GM21390 (cell line): ENCODE measurements at regions not wholly inside any gene's neighbourhood (a gene's known extent, or its start where the extent isn't known, plus 50 kb on each side); places are given as distances from the start of the nearest gene placed in this dataset.

Source experiments
- ATAC-seq: cut with Tn5 transposase; IDR thresholded peaks from one replicate; pipeline ENCODE4 v1.9.1; 2021; ENCODE audit not compliant: unreplicated experiment

DNA sequence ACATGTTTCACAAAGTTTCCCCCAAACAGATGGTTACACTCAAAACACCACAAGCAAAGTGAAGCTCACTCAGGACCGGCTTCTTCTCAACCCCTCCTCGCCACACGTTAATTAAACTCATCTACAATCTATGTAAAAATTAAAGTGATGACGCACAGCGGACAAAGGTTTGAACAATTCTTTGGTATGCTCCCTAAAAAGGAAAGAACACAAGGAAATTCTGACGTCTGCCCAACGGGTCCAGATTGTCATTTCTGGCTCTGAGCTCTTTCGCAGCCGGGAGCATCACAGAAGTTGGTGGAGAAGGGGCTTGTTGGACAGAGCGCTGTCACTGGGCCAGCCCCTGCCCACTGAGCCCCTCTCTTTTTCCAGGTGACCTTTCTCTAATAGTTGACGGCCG lies 173.7 kb upstream of the CHRNA7 start:
- no peak for ATAC-seq

GRCh38 chr15:31857194-31857593 lies 173.1 kb upstream of the CHRNA7 start:
- no peak for ATAC-seq

DNA sequence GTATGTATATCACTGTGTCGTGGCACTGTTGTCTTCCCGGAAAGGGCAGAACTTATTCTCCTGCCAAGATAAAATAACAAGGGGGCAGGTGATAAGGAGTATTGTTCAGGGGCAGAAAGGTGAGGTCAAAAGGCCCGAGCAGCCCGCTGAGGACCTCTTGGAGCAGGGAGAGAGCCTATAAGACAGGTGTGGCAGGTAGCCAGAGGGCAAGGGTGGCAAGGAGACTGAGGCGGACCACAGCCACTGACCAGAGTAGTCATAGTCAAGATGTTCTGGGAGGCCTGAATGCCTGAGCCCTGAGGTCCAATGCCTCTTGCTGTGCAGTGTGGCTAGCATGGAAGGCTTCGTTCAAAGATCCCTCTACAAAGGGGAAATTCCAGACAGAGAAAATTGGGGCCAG lies 172.3 kb upstream of the CHRNA7 start:
- ATAC-seq: no peak

DNA sequence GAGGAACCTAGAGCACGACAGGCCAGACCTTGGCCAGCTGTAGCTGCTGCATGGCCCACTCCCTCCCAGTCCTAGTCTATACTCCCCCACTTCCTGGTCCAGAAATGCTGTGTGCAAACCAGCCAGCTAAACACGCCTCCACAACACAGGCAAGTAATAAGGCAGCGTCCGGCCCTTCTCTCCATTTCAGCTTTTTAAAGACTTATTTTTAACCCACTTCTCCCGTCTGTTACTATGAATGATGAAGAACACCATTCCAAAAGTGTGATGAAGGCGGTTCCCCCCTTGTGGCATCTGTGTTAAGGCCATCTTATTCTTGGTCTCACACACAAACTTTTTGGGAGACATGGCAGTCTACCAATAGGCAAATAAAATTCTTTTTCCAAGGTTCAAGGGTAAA lies 164.1 kb upstream of the CHRNA7 start:
- ATAC-seq: no peak

GRCh38 chr15:31867536-31868442 lies 162.5 kb upstream of the CHRNA7 start:
- ATAC-seq: no peak

DNA sequence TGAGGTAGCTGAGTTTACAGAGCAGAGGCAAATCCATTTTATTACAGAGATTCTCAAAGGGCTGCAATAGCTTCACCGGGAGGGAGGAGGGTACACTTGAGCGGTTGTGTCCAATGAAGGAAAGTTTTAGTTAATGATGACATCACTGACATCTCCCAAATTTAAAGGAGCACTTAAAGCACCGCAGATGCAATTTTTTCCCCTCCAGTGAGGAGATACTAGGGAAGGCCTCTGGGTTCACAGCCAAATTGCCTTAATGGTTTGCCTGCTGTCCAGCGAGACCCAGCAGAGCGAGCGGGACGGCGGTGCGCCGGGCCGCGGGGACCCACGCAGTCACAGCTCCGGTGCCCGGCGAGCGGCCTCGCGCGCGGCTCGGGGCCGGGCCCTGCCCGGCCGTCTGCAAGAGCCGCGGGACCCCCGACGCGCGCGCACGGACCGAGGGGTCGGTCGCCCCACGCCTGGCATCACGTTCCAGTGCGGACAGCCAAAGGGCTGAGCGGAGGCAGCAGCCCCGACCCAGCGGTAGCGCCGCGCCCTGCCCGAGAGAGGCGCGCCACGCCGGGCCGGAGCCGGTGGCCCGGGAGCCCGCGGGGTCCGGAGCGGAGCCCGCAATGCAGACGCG lies 160.5 kb upstream of the CHRNA7 start:
- peak; percentile 6 for ATAC-seq

DNA sequence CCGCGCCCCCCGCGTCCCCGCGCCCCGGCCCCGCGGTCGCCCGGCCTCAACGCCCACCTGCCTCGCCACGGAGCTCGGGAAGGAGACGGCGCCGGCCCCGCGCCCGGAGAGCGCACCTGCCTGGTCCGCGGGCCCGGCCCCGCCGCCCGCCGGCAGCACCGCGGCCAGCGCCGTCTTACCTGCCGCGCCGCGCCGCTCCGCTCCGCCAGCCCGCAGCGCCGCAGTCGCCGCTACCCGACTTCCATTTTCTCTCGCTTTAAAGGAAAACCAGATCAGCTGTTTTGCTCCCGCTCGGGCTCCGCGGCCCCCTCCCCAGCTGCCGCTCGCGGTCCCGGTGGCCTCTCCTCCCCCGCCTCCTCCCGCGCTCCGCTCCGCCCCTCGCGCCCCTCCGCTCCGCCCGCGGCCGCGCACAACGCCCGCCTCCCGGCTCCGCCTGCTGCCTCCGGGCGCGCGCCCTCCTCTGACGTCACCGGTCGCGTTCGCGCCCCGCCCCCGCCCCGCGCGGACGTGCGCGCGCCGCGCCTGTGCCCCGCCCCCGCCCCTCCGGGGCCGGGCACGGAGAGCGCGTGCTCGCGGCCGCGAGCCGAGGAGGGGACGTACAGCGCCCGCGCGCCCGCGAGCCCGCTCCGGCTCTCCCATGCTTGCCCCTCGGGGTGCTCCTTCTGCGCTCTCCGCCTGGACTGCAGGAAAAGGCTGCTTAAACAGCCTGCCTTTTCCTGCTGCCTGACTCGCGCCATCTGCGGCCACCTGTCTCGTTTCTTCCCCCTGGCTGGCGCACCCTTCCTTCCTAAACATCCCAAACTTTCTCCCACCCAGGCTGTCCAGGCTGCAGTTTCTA lies 159.8 kb upstream of the CHRNA7 start, which contains the start of gene OTUD7A:
TSS of gene OTUD7A (minus strand) at position 346 of the 838 bp plus-strand sequence.
- ATAC-seq: peak; percentile 86

DNA sequence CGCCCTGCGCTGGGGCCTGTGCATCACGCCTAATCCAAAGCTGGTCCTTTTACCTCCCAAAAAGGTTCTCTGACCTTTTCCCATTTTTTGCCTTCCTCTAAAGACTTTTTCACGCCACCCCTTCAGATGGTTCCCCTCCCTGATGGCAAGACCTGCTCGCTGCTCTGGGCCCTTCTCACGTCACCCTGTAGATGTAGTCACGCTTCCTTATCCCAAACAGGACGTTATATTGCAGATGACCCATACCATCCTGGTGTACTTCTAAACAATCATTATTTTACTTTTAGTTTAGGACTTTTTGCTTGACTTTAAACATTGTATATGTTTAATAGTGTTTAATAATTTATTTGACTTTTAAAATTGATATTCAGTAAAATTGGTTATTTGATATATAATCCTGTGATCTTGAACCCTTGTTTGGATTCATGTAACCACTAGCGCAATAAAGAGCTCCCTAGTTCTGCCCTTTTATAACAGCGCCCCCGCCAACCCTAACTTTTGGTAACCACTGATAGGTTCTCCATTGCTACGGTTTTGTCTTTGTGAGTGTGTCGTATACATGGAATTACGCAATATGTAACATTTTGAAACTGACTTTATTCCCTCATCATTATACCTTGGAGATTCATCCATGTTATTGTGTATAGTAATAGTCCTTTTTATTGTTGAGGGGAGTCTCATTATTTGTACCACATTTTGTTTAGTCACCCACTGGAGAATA lies 159.0 kb upstream of the CHRNA7 start:
- ATAC-seq: no peak

DNA sequence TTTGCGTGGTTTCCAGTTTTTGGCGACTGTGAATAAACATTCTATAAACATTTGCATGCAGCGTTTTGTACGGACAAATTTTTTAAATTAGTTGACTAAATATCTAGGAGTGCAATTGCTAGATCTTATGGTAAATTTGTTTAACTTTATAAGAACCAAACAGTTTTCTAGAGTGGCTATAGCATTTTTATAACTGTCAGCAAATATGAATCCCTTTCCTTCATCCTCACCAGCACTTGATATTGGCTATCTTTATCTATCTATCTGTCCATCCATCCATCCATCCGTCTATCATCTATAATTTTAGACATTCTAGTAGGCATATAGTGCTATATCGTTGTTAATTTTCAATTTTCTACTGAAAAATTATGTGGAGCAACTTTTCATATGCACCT lies 158.4 kb upstream of the CHRNA7 start:
- ATAC-seq: no peak

DNA sequence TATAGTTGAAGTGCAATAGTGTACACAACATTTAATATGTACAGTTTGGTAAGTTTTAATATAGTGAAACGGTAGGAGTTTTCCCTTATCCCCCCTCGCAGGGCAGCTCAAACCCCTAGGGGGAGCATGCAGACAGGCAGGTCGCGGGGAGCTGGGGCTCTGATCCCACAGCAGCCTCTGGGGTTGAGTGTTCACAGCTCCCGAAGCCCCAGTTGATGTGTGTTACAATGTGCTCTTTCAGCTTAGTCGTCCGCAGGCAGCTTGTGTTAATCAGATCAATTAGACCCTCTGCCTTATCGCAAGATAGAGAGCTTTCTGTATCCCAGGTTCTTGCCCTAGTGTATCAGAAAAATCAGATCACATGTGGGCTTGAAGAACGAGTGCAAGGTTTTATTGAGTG lies 143.1 kb upstream of the CHRNA7 start:
- no peak for ATAC-seq

DNA sequence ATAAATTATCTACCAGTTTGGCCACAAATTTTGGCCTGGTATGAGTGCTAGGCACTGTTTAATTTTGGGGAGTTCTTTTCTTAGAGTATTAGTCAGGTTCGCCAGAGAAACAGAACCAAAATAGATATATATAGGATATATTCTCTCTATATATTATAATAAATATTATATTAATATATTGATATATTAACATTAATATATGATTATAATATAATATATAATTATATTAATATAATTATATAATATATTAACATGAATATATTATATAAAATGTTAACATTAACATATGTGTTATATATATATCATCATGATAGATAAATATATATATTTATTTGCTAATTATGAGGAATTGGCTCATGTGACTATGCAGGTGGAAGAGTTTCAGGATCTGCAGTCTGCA lies 137.8 kb upstream of the CHRNA7 start:
- ATAC-seq: no peak

DNA sequence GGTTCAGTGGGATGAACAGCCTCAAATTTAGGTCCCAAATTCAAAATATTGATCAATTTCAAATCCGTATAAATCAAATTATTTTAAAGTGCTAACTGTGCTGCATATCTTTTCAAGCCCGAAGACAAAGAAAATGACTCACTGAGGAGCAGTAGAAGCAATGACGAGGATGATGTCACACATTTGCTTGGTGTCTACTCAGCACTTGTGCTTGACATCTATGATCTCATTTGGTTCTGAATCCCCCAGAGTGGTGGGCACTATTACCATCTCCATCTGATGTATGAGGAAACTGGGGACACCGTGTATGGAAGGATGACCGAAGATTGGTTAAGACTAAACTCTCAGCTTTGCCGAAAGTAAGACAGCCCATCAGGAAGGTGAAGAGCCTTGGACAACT lies 136.5 kb upstream of the CHRNA7 start:
- no peak for ATAC-seq

DNA sequence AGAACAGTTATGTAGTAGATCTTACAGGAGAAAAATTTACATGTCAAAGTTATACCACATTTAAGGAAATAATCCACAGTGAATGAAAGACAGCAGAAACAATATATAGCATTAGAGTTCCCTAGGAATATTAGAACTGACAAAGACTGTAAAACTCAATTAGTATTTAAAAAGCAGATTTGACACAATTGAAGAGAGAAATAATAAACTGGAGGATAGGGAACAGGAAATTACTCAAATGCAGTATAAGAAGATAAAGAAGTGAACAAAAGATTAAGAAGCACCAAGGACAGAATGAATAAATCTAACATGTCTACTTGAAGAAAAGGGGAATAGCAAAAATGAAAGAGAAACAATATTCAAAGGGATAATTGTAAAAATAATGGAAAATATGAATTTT lies 132.6 kb upstream of the CHRNA7 start:
- no peak for ATAC-seq

GRCh38 chr15:31901501-31901900 lies 128.8 kb upstream of the CHRNA7 start:
- no peak for ATAC-seq

DNA sequence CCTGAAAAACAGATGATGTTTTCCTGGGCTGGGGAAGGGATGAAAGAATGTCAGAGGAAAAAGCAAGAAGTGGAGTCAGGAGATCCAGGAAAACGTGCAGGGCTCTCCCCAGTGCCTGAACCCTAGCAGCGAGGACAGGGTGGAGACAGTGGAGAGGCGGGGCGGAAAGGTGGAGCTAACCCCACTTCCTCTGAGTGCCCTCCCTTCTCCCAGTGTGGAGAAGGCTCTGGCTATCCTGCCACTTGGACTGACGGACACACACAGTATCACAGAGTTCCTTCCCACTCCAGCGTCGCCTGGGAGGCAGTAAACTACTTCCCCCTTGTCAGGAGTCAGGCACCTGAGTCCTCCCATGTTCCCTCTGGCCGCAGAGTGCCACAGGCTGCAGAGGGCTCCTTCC lies 125.3 kb upstream of the CHRNA7 start:
- ATAC-seq: no peak

DNA sequence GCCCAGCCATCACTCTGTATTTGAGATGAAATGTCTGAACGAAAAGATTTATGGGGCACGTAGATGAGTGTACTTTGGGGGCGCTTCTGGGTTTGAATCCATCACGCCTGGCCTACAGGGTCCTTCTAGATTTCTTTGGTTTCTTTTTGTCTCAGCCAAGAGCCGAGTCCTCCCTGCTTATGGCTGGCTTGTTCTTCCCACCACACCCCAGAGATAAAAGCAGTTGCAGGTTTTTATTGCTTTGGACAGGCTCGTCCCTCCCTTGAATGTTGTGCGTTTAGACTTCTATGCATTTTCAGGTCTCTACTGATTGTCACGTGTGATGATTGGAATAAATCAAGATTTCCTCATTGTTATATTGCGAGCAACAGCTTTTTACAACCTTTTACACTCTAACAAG lies 104.8 kb upstream of the CHRNA7 start:
- no peak for ATAC-seq

DNA sequence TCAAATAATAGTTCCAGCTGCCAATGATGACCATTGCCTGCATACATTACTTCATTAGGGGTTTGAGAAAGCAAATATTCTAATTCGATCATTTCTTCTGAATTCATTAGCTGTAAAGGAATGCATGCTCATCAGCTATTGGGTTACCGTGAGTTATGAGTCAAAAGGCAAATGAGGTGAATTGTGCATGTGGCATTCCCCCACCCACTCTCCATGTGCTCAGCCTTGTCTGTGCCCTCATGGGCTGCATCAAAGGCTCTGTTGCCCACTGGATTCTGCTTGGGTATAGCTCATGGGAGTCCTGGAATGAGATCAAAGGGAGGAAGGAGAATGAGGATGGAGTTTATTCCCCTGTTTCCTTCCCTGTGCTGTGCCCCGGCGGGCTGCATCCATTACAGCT lies 99.3 kb upstream of the CHRNA7 start:
- ATAC-seq: no peak

DNA sequence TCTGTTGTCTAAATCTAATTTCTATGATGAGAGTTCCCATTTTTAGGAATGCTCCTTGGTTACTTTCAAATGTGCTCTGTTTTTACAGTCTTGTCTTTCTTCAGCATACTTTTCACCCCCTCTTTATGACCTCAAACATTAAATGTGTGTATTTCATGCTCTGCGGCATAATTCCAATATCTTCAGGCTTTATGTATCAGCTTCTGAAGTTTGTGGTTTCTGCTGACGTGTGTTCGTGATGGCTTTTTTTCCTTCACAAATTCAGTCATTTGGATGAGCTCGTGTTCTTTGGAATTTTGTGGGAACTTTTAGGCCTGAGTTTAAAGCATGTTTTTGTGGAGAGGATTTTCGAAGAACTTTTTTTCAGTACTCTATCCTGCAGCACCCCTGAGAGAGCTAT lies 97.7 kb upstream of the CHRNA7 start:
- ATAC-seq: no peak

- no peak for ATAC-seq
Measured at GRCh38 chr15:31934821-31935220, 95.5 kb upstream of the CHRNA7 start.

DNA sequence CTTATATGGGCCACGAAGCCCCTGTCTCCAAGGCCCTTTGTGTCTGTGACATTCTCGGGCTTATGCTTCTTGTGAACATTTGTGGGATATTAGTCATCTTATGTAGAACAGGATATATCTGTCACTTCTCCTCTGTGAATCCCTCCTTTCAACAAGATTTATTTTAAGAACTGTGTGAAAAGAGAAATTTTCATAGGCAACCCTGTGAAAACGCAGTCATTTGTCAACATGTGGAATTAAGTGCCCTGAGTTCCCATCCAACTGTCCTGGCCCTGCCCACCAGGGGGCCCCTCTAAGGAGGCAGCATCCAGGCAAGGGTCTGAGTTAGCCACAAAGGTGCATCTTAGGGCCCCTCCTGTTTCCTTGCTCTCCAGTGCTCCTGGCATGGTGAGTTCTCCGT lies 76.8 kb upstream of the CHRNA7 start:
- no peak for ATAC-seq
